ENCODE measurements at regions not wholly inside any gene's neighbourhood (a gene's known extent, or its start where the extent isn't known, plus 50 kb on each side); places are given as distances from the start of the nearest gene placed in this dataset.

- TF ChIP-seq CTCF (conservative IDR thresholded peaks at IDR 0.05; ENCODE audit: low read depth, low read length) = no peak
- no peak for TF ChIP-seq EZH2 (IDR thresholded peaks at IDR 0.05; ENCODE audit: low read length, unreplicated experiment)
- TF ChIP-seq EZH2phosphoT487 (IDR thresholded peaks at IDR 0.05; ENCODE audit: borderline replicate concordance, low read length) = no peak
Observed at GRCh38 chr16:65226077-65226476, 104.2 kb upstream of the CDH11 start.
